ENCODE measurements at regions not wholly inside any gene's neighbourhood (a gene's known extent, or its start where the extent isn't known, plus 50 kb on each side); places are given as distances from the start of the nearest gene placed in this dataset.

- no peak for TF ChIP-seq POLR2AphosphoS5 (IDR thresholded peaks at IDR 0.05; ENCODE audit: low read depth, low read length)
- no peak for TF ChIP-seq POLR2A (IDR thresholded peaks at IDR 0.05; ENCODE audit: low read depth, low read length)
These were observed 188.3 kb downstream of the OGFRL1 start for GRCh38 chr6:71476872-71477271.
